SK-N-SH treated with all-trans-retinoic acid at 6 μM for 48 hours (cell line): ENCODE measurements at regions not wholly inside any gene's neighbourhood (a gene's known extent, or its start where the extent isn't known, plus 50 kb on each side); places are given as distances from the start of the nearest gene placed in this dataset.
"Not testable (repeated sequence)": the region's sequence is repeated elsewhere in the genome, so short reads cannot be mapped to it uniquely, and the experiment has no call there.

Experiments
- ZNF565 ChIP-seq: fragments of 450-650 bp; formaldehyde crosslinking; conservative IDR thresholded peaks from 2 replicates; pipeline ENCODE4 v1.5.0; 2020; ENCODE audit warnings: low read depth, mild to moderate bottlenecking, moderate library complexity
- TF ChIP-seq, protein P1 (sequence below): fragments of 250-450 bp; sonication (Bioruptor Pico); IDR thresholded peaks from 2 replicates; pipeline ENCODE4 v1.5.0; 2020; ENCODE audit warnings: mild to moderate bottlenecking, moderate library complexity

DNA sequence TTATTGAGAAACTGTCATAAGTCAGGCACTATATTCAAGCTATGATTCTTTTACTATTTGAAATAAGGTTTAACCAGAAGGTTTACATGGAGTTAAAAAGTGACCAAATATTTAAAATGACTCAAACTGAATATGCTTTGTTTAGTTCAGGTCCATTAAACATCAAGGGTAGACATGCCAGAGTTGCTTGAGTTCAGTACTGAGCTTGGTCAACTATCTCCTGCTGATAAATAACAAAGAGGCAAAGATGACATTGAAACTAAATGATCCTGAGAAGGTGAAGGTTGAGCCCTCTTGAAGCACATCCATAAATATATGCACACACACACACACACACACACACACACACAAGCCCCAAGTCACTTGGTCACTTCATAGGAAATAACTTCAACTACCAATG is 278.1 kb downstream of the ANKRD30B start:
- TF ChIP-seq, protein P1, sequence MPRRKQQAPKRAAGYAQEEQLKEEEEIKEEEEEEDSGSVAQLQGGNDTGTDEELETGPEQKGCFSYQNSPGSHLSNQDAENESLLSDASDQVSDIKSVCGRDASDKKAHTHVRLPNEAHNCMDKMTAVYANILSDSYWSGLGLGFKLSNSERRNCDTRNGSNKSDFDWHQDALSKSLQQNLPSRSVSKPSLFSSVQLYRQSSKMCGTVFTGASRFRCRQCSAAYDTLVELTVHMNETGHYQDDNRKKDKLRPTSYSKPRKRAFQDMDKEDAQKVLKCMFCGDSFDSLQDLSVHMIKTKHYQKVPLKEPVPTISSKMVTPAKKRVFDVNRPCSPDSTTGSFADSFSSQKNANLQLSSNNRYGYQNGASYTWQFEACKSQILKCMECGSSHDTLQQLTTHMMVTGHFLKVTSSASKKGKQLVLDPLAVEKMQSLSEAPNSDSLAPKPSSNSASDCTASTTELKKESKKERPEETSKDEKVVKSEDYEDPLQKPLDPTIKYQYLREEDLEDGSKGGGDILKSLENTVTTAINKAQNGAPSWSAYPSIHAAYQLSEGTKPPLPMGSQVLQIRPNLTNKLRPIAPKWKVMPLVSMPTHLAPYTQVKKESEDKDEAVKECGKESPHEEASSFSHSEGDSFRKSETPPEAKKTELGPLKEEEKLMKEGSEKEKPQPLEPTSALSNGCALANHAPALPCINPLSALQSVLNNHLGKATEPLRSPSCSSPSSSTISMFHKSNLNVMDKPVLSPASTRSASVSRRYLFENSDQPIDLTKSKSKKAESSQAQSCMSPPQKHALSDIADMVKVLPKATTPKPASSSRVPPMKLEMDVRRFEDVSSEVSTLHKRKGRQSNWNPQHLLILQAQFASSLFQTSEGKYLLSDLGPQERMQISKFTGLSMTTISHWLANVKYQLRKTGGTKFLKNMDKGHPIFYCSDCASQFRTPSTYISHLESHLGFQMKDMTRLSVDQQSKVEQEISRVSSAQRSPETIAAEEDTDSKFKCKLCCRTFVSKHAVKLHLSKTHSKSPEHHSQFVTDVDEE (CRISPR knock-in tag): not testable (repeated sequence)
- not testable (repeated sequence) for TF ChIP-seq ZNF565 (CRISPR knock-in tag)
